D721Med (cell line): ENCODE measurements at regions not wholly inside any gene's neighbourhood (a gene's known extent, or its start where the extent isn't known, plus 50 kb on each side); places are given as distances from the start of the nearest gene placed in this dataset.
"Not testable (repeated sequence)": the region's sequence is repeated elsewhere in the genome, so short reads cannot be mapped to it uniquely, and the experiment has no call there.

Experiments used
- DNase-seq: peaks from one replicate; pipeline ENCODE4 v3.0.0; 2011; ENCODE audit warnings: low spot score; ENCODE audit not compliant: insufficient read length
- FAIRE-seq: peaks from 2 replicates; lab custom pipeline; 2011; peaks lifted over from hg19 to GRCh38; lab: Jason Lieb, UNC
- CTCF ChIP-seq: IDR thresholded peaks from 2 replicates; pipeline ENCODE4 v1.5.1; 2012; ENCODE audit warnings: mild to moderate bottlenecking, control low read depth; ENCODE audit not compliant: insufficient read depth; ENCODE audit errors: missing control alignments

DNA sequence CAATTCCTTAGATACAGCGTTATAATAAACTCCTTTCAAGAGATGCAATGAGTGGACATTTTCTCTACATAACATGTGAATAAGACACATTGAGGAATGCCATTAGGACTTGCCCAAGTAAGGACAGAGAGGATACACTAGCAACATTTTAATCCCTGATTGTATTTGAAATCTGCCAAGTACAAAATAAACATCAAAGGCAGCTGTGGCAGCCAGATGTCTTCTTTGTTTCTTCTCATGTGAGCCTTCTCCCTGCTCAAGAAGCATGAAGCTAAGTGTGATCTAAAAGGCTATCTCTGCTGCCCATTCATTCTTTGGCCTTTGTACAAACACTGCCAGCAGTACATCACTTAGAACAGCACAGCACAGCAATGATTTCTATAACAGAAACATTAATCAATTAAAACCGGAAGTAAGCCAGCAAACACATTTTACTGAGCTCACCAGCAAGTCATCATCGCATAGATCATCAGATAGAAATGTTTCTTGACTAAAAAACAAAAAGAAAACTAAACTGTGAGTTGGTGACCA, 364.0 kb downstream of the CNTN6 start:
- DNase-seq: no peak
- no peak for TF ChIP-seq CTCF

DNA sequence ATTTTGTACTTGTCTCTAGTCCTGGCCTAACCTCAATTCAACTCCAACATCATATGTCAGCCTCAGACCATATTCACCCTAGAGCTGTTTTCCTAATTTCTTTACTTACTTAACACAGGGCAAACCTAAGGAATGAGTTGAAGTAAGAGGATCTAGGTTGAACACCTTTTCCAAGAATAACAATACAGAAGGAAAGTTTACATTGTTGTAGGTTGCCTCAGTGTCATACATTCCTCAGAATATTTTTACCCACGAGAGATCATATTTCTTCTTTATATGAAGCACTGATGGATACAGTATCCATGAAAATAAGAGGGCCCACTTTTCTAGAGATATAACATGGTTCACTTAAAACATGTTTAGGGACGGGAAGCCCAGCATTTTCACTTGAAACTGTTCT, 369.5 kb downstream of the CNTN6 start:
- FAIRE-seq (no peak), DNase-seq (no peak)
- no peak for TF ChIP-seq CTCF

More for the DNA sequence above, 364.0 kb downstream of the CNTN6 start:
- no peak for FAIRE-seq

GRCh38 chr3:1462856-1463450, 370.1 kb downstream of the CNTN6 start:
- FAIRE-seq: no peak

DNA sequence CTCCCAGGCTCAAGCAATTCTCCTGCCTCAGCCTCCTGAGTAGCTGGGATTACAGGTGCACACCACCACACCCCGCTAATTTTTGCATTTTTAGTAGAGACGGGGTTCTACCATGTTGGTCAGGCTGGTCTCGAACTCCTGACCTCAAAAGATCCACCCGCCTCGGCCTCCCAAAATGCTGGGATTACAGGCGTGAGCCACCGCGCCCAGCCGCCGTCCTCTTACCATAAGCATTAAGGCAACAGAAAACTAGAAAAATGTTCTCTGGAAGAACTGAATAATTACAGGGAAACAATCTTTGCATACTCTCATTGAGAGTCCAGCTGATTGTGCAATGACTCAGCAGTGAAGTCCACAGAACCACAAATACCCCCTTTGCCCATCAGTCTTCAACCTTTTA, 372.3 kb downstream of the CNTN6 start:
- not testable (repeated sequence) for FAIRE-seq, DNase-seq

More at GRCh38 chr3:1462856-1463450, 370.1 kb downstream of the CNTN6 start:
- TF ChIP-seq CTCF: no peak
- DNase-seq: no peak

- DNase-seq (no peak), FAIRE-seq (no peak)
- TF ChIP-seq CTCF: no peak
Measured at GRCh38 chr3:1468145-1468544, 375.3 kb downstream of the CNTN6 start.

DNA sequence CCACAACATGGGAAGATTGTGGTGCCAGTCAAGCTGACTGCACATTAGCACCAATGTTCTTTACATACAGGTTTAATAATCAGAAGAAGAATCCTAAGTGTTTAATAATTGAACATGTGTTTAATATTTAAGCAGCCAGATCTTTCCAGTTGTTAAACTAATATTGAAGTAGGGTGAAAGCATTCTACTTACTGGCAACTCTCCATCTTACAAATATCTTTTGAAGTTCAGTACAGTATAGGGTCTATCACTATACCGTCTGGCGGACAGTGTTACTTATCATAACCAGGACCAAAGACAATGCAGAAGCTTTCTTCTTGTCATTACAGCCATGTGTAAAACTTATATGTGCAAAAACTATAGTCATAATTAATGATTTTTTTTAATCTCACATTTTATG, 376.4 kb downstream of the CNTN6 start:
- FAIRE-seq: no peak

DNA sequence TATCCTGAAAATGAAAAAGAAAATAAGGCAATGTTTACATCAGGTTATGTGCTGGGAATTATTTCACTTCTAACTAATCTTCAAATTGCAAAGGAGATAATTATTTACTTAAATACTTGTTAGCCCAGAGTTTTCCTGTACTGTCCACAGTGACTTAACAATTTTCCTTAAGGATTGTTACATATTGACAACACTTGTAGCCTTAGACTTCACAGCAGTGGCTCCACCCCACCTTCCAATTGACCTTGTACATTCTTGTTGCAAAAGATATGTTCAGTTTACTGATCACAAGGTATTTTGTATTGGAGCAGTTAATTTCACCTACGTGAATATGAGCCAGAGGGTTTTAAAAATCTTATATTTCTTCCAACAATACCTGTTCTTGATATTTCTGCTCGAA, 376.9 kb downstream of the CNTN6 start:
- no peak for DNase-seq
- FAIRE-seq: no peak
- TF ChIP-seq CTCF: no peak

More for the DNA sequence above, 376.4 kb downstream of the CNTN6 start:
- no peak for TF ChIP-seq CTCF
- no peak for DNase-seq
